Endothelial cell of umbilical vein (primary cell): ENCODE measurements at regions not wholly inside any gene's neighbourhood (a gene's known extent, or its start where the extent isn't known, plus 50 kb on each side); places are given as distances from the start of the nearest gene placed in this dataset.

Source experiments
- BruUV-seq: library from RNA; stranded (reverse); fragments of 400-500 nt; replicated peaks from 2 replicates; lab custom pipeline; 2021; lab: Mats Ljungman, UMichigan
- CTCF ChIA-PET: fragments of 300-600, 350-600 bp; sonication (Branson Sonifier 250); formaldehyde crosslinking; loops from one replicate; lab custom pipeline; 2021; ENCODE audit warnings: antibody characterized with exemption, inconsistent platforms; lab: Charles Lee
- POLR2A ChIA-PET: fragments of 300-600, 350-600 bp; sonication (Branson Sonifier 250); formaldehyde crosslinking; loops from one replicate; lab custom pipeline; 2021; ENCODE audit warnings: antibody characterized with exemption, inconsistent platforms; lab: Charles Lee
- DNase-seq: peaks from one replicate; pipeline ENCODE4 v3.0.0-alpha.2; 2011; ENCODE audit warnings: low read depth, low spot score
- FAIRE-seq: peaks from 2 replicates; lab custom pipeline; 2011; peaks lifted over from hg19 to GRCh38; lab: Jason Lieb, UNC
- H2AFZ ChIP-seq: 2 replicates; pipeline ENCODE4 v1.6.0; 2012; ENCODE audit warnings: low read depth, low read length, control low read depth, inconsistent platforms
- H3K27ac ChIP-seq: 2 replicates; pipeline ENCODE4 v1.5.1; 2011; ENCODE audit warnings: low read depth, mild to moderate bottlenecking, control low read depth, low read length, moderate library complexity; ENCODE audit not compliant: insufficient read depth
- H3K27me3 ChIP-seq, 2 experiments: 2 replicates each; pipeline versions ENCODE4 v1.6.0 to v1.6.1; 2011; ENCODE audit warnings: low read length in 2 of 2, mixed read lengths in 1 of 2; ENCODE audit not compliant: control insufficient read depth in 2 of 2, insufficient read depth in 2 of 2
- H3K36me3 ChIP-seq, 2 experiments: 2 replicates in 1 of 2; 3 replicates in 1 of 2; pipeline ENCODE4 v1.5.1; 2011; ENCODE audit warnings: low read length in 2 of 2, mild to moderate bottlenecking in 1 of 2, moderate library complexity in 1 of 2; ENCODE audit not compliant: control insufficient read depth in 2 of 2, insufficient read depth in 2 of 2; ENCODE audit errors: extremely low read depth in 1 of 2
- H3K4me1 ChIP-seq: 3 replicates; pipeline ENCODE4 v1.5.1; 2011; ENCODE audit warnings: mild to moderate bottlenecking, low read length; ENCODE audit not compliant: control insufficient read depth, insufficient read depth; ENCODE audit errors: extremely low read depth
- H3K4me2 ChIP-seq: 2 replicates; pipeline ENCODE4 v1.6.1; 2011; ENCODE audit warnings: low read length, control low read depth, mixed read lengths; ENCODE audit not compliant: insufficient read depth
- H3K4me3 ChIP-seq, 3 experiments: fragments of 200-600 bp in 1 of 3; sonication (generic), shearing (Covaris generic) in 1 of 3; replicated peaks in 1 of 3; 2 replicates each; pipeline ENCODE4 v1.5.1; 2011 to 2016; ENCODE audit warnings: control low read depth in 3 of 3, low read length in 3 of 3, mild to moderate bottlenecking in 2 of 3, inconsistent platforms in 1 of 3, low read depth in 1 of 3, moderate library complexity in 1 of 3; ENCODE audit not compliant: insufficient read depth in 1 of 3
- H3K79me2 ChIP-seq: 2 replicates; pipeline ENCODE4 v1.6.0; 2012; ENCODE audit warnings: low read length, inconsistent platforms; ENCODE audit not compliant: control insufficient read depth, insufficient read depth
- H3K9ac ChIP-seq: replicated peaks from 2 replicates; pipeline ENCODE3; 2011; ENCODE audit warnings: low read length, control low read depth; ENCODE audit not compliant: insufficient read depth; ENCODE audit errors: extremely low read depth
- H3K9me1 ChIP-seq: replicated peaks from 3 replicates; pipeline ENCODE4 v1.6.0; 2011; ENCODE audit warnings: mild to moderate bottlenecking, low read length; ENCODE audit not compliant: control insufficient read depth, insufficient read depth; ENCODE audit errors: extremely low read depth
- H3K9me3 ChIP-seq: replicated peaks from 2 replicates; pipeline ENCODE4 v1.5.1; 2012; ENCODE audit warnings: low read length, inconsistent platforms; ENCODE audit not compliant: control insufficient read depth, insufficient read depth
- H4K20me1 ChIP-seq: replicated peaks from 2 replicates; pipeline ENCODE3; 2011; ENCODE audit warnings: mild to moderate bottlenecking, low read length; ENCODE audit not compliant: control insufficient read depth, insufficient read depth; ENCODE audit errors: extremely low read depth
- CTCF ChIP-seq, 2 donors: IDR thresholded peaks; 1 replicate in 1 of 2; 2 replicates in 1 of 2; pipeline ENCODE4 v1.5.1; 2011; ENCODE audit warnings: low read length in 2 of 2, mild to moderate bottlenecking in 2 of 2, moderate library complexity in 2 of 2, control low read depth in 1 of 2, inconsistent platforms in 1 of 2, low read depth in 1 of 2; ENCODE audit not compliant: insufficient read depth in 1 of 2; ENCODE audit errors: extremely low read depth in 1 of 2
- EZH2 ChIP-seq: IDR thresholded peaks from 2 replicates; pipeline ENCODE4 v1.6.1; 2012; ENCODE audit warnings: borderline replicate concordance, low read depth, mild to moderate bottlenecking, moderate library complexity, low read length, inconsistent platforms; ENCODE audit not compliant: severe bottlenecking
- FOS ChIP-seq: IDR thresholded peaks from 2 replicates; pipeline ENCODE4 v1.6.1; 2011; ENCODE audit warnings: mild to moderate bottlenecking, low read length, moderate library complexity, borderline replicate concordance; ENCODE audit not compliant: insufficient read depth
- GATA2 ChIP-seq: IDR thresholded peaks from 2 replicates; pipeline ENCODE4 v1.7.0; 2011; ENCODE audit warnings: low read depth, mild to moderate bottlenecking, moderate library complexity, mixed read lengths, low read length; ENCODE audit not compliant: insufficient read length, insufficient read depth
- JUN ChIP-seq: IDR thresholded peaks from 2 replicates; pipeline ENCODE4 v1.6.1; 2011; ENCODE audit warnings: borderline replicate concordance, low read depth; ENCODE audit not compliant: insufficient read length, insufficient read depth
- MYC ChIP-seq: IDR thresholded peaks from one replicate; pipeline ENCODE4 v1.6.1; 2011; ENCODE audit warnings: mild to moderate bottlenecking, low read depth, low read length
- POLR2A ChIP-seq: IDR thresholded peaks from 2 replicates; pipeline ENCODE4 v1.6.1; 2012; ENCODE audit warnings: low read depth, mild to moderate bottlenecking, control low read depth, low read length
- POLR2AphosphoS5 ChIP-seq: IDR thresholded peaks from 2 replicates; pipeline ENCODE4 v1.6.1; 2012; ENCODE audit warnings: low read depth, mild to moderate bottlenecking, control low read depth, low read length, moderate library complexity; ENCODE audit not compliant: insufficient read depth
- dilution Hi-C: fragments of 300-500 bp; cut with MboI; formaldehyde crosslinking; loops from one replicate; pipeline ENCODE4 v1.15.0; 2019; ENCODE audit warnings: low sequenced_read_pairs; ENCODE audit not compliant: extremely low pct_ligation_motif_present
- intact Hi-C: fragments of 100-400 bp; cut with micrococcal nuclease; formaldehyde crosslinking; loops from one replicate; pipeline ENCODE4 v1.10.0; 2022
- TF ChIP-seq, protein P1 (sequence below): IDR thresholded peaks from 2 replicates; pipeline ENCODE4 v1.6.1; 2011; ENCODE audit not compliant: insufficient read depth, insufficient read length

GRCh38 chr4:12987284-12987683, 496.9 kb downstream of the RAB28 start:
- Histone ChIP-seq H3K9ac (no peak overlapping the region), H3K4me2 (no peak overlapping the region), H2AFZ (no peak overlapping the region), H4K20me1 (no peaks in the 10 kb centered on the region), H3K27ac (no peak overlapping the region), H3K27me3 (no peaks in the 10 kb centered on the region), H3K9me3 (no peaks in the 10 kb centered on the region), H3K9me1 (no peaks in the 10 kb centered on the region), H3K79me2 (no peaks in the 10 kb centered on the region), H3K36me3 (no peaks in the 10 kb centered on the region), H3K4me1 (no peaks in the 10 kb centered on the region), H3K4me3 (no peak overlapping the region)
- FAIRE-seq (no peak), DNase-seq (no peak)
- POLR2A ChIA-PET: no interaction called here
- intact Hi-C loops (no loop called here), dilution Hi-C loops (no loop called here)
- CTCF ChIA-PET: no interaction called here
- BruUV-seq: no TSS peak
- no peak for TF ChIP-seq CTCF (IDR thresholded peaks at IDR 0.05; ENCODE audit: extremely low read depth in 1 of 2, insufficient read depth in 1 of 2, low read depth in 1 of 2, low read length in 2 of 2)
- no peak for TF ChIP-seq POLR2A
- no peak for TF ChIP-seq MYC
- no peak for TF ChIP-seq JUN
- TF ChIP-seq POLR2AphosphoS5: no peak
- TF ChIP-seq EZH2: no peak
- TF ChIP-seq, protein P1, sequence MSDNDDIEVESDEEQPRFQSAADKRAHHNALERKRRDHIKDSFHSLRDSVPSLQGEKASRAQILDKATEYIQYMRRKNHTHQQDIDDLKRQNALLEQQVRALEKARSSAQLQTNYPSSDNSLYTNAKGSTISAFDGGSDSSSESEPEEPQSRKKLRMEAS: no peak
- TF ChIP-seq FOS: no peak
- TF ChIP-seq GATA2: no peak
